Ascending aorta (tissue), 2 donors: ENCODE measurements at regions not wholly inside any gene's neighbourhood (a gene's known extent, or its start where the extent isn't known, plus 50 kb on each side); places are given as distances from the start of the nearest gene placed in this dataset.

Experiments
- DNase-seq, 2 donors: peaks; one replicate each; pipeline ENCODE4 v3.0.0-alpha.2; 2019; ENCODE audit warnings: low spot score in 2 of 2
- H3K27ac ChIP-seq, 2 donors: fragments of 200-600 bp; sonication (generic); one replicate each; pipeline ENCODE4 v1.5.1; 2016 to 2017; ENCODE audit warnings: mild to moderate bottlenecking in 1 of 2
- H3K27me3 ChIP-seq: fragments of 200-600 bp; sonication (generic); one replicate; pipeline ENCODE4 v1.5.1; 2017
- H3K36me3 ChIP-seq, 2 donors: fragments of 200-600 bp; sonication (generic); one replicate each; pipeline ENCODE4 v1.5.1; 2016
- H3K4me1 ChIP-seq, 2 donors: fragments of 200-600 bp; sonication (generic); one replicate each; pipeline ENCODE4 v1.5.1; 2016 to 2017; ENCODE audit warnings: mild to moderate bottlenecking in 1 of 2
- H3K4me3 ChIP-seq, 2 donors: fragments of 200-600 bp; sonication (generic); one replicate each; pipeline ENCODE4 v1.5.1; 2016 to 2017; ENCODE audit warnings: mild to moderate bottlenecking in 1 of 2
- H3K9me3 ChIP-seq, 2 donors: fragments of 200-600 bp; sonication (generic); one replicate each; pipeline ENCODE4 v1.5.1; 2016
- CTCF ChIP-seq, 3 experiments: fragments of 200-600 bp in 2 of 3; fragments of 450-650 bp in 1 of 3; sonication (generic) in 2 of 3; IDR thresholded peaks; one replicate each; pipeline ENCODE4 v1.5.1; 2016 to 2019; ENCODE audit warnings: antibody characterized with exemption in 3 of 3, mild to moderate bottlenecking in 1 of 3, moderate library complexity in 1 of 3
- intact Hi-C: fragments of 100-400 bp; cut with DNase I; formaldehyde crosslinking; loops from one replicate; pipeline ENCODE4 v1.15.1; 2023

DNA sequence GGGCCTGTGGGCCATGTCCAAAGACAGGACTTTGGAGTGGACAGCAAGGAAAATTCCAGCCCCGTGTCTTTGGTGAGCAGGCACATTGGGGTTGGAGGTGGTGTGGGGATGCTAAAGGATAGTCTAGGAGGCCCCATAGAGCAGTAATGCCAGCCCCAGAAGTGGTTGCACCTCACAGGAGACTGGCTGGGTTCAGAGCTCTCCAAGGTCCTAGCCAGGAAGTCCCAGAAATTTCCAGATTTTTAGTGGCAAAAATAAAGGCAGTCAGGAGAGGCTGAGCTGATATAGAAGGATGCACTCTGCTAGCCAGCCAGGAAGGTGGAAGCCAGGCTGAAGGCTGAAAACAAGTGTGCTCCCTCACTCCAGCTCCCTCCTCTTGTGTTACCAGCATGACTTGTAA, 144.0 kb upstream of the KCND3 start:
- Histone ChIP-seq H3K27me3 (no peaks in the 10 kb centered on the region), H3K4me3 (no peak overlapping the region), H3K27ac (no peak overlapping the region), H3K9me3 (no peaks in the 10 kb centered on the region), H3K36me3 (no peaks in the 10 kb centered on the region), H3K4me1 (no peaks in the 10 kb centered on the region)
- DNase-seq = no peak
- intact Hi-C loops = no loop called here
- no peak for TF ChIP-seq CTCF (IDR thresholded peaks at IDR 0.05)

GRCh38 chr1:112140743-112141142, 151.3 kb upstream of the KCND3 start:
- Histone ChIP-seq H3K9me3 (no peaks in the 10 kb centered on the region), H3K36me3 (no peaks in the 10 kb centered on the region), H3K4me1 (no peaks in the 10 kb centered on the region), H3K27me3 (no peaks in the 10 kb centered on the region), H3K4me3 (no peak overlapping the region), H3K27ac (no peak overlapping the region)
- no peak for TF ChIP-seq CTCF (IDR thresholded peaks at IDR 0.05)
- intact Hi-C loops = no loop called here
- no peak for DNase-seq

- TF ChIP-seq CTCF (IDR thresholded peaks at IDR 0.05) = no peak
- no peak for DNase-seq
- no peaks in the 10 kb centered on the region for H3K4me1 ChIP-seq
Observed at GRCh38 chr1:112141301-112141700, 151.8 kb upstream of the KCND3 start.

DNA sequence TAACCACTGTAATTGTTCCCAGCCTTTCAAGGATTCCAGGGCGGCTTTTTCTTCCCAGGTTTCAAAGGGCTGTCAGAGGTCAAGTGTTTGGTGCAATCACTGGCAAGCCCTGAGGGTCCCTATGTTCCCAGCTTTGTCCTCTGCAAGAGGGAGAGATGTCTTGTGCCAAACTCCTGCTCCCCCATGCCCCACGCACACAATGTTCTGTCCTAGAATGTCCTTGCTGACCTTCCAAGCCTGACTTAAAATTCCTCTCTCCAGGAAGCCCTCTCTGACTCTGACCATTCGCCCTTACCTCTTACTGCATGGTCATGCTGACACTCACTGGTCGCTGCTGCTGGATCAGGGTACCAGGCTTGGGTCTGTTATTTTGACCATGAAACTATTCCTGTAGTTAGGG, 152.5 kb upstream of the KCND3 start:
- intact Hi-C loops = no loop called here
- Histone ChIP-seq H3K27me3 (no peaks in the 10 kb centered on the region), H3K4me1 (no peaks in the 10 kb centered on the region), H3K27ac (no peak overlapping the region), H3K36me3 (no peaks in the 10 kb centered on the region), H3K4me3 (no peak overlapping the region), H3K9me3 (no peaks in the 10 kb centered on the region)
- TF ChIP-seq CTCF (IDR thresholded peaks at IDR 0.05) = no peak
- no peak for DNase-seq

More at GRCh38 chr1:112141301-112141700, 151.8 kb upstream of the KCND3 start:
- intact Hi-C loops = no loop called here
- Histone ChIP-seq H3K27ac (no peak overlapping the region), H3K9me3 (no peaks in the 10 kb centered on the region), H3K27me3 (no peaks in the 10 kb centered on the region), H3K4me3 (no peak overlapping the region), H3K36me3 (no peaks in the 10 kb centered on the region)

DNA sequence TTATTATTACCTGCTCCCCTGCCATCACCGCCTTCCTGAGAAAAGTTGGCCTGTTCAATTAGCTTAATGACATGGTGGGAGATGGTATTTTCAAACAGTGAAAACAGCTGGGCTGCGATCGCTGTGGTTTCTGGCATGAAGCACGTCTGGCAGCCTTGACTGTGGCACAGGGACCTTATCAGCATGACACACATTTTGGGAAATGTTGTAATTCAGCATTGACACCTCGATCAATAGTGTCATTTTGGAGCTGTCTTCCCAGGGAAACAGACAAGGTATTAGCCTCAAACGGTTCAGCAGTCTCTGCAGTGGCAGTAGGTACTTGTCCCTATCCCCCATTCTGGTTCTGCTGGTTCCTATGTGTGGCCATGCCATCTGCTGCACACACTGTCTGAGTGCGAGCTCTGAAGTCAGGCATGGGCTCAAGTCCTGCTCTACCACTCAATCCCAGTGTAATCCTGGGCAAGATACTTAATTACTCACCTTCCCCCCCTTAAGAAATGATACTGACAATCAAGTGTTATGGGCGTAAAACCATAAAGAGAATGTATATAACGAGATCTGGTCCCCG, 154.5 kb upstream of the KCND3 start:
- intact Hi-C loops = no loop called here
- no peaks in the 10 kb centered on the region for H3K4me1 ChIP-seq
- no peak for DNase-seq
- H3K27me3 ChIP-seq = no peaks in the 10 kb centered on the region
- H3K4me3 ChIP-seq = no peak overlapping the region
- no peaks in the 10 kb centered on the region for H3K9me3 ChIP-seq
- no peak for TF ChIP-seq CTCF (IDR thresholded peaks at IDR 0.05)
- H3K27ac ChIP-seq = no peak overlapping the region
- no peaks in the 10 kb centered on the region for H3K36me3 ChIP-seq
